Subcutaneous abdominal adipose tissue (tissue), 5 donors: ENCODE measurements at regions not wholly inside any gene's neighbourhood (a gene's known extent, or its start where the extent isn't known, plus 50 kb on each side); places are given as distances from the start of the nearest gene placed in this dataset.
"Not testable (repeated sequence)": the region's sequence is repeated elsewhere in the genome, so short reads cannot be mapped to it uniquely, and the experiment has no call there.

ENCODE experiments used
- H3K27ac ChIP-seq: one replicate; pipeline ENCODE4 v1.7.0; 2013; ENCODE audit warnings: low read depth, mild to moderate bottlenecking, inconsistent platforms, low read length, moderate library complexity
- H3K27me3 ChIP-seq, 5 donors: one replicate each; pipeline ENCODE4 v1.7.0; 2013; ENCODE audit warnings: low read length in 5 of 5, inconsistent platforms in 1 of 5; ENCODE audit not compliant: control insufficient read depth in 5 of 5, insufficient read depth in 4 of 5
- H3K36me3 ChIP-seq, 5 donors: one replicate each; pipeline ENCODE4 v1.7.0; 2013; ENCODE audit warnings: low read length in 5 of 5; ENCODE audit not compliant: control insufficient read depth in 5 of 5, insufficient read depth in 5 of 5
- H3K4me1 ChIP-seq, 5 donors: one replicate each; pipeline ENCODE4 v1.7.0; 2013; ENCODE audit warnings: low read length in 5 of 5, mild to moderate bottlenecking in 3 of 5, moderate library complexity in 1 of 5; ENCODE audit not compliant: control insufficient read depth in 5 of 5, insufficient read depth in 5 of 5
- H3K4me3 ChIP-seq, 5 donors: one replicate each; pipeline ENCODE4 v1.7.0; 2013; ENCODE audit warnings: low read length in 5 of 5, low read depth in 1 of 5
- H3K9ac ChIP-seq, 5 donors: one replicate each; pipeline ENCODE4 v1.7.0; 2013; ENCODE audit warnings: low read length in 5 of 5, mild to moderate bottlenecking in 4 of 5, moderate library complexity in 3 of 5
- H3K9me3 ChIP-seq, 5 donors: one replicate each; pipeline ENCODE4 v1.7.0; 2013; ENCODE audit warnings: low read length in 5 of 5; ENCODE audit not compliant: control insufficient read depth in 5 of 5
- donor health status: healthy.
- donor health status: healthy.
- donor health status: healthy.
- donor health status: healthy.
- donor health status: healthy.

GRCh38 chrX:43239356-43239755, 416.7 kb upstream of the MAOA start:
- Histone ChIP-seq H3K9me3 (no peaks in the 10 kb centered on the region), H3K9ac (no peak overlapping the region), H3K4me3 (no peak overlapping the region), H3K4me1 (no peaks in the 10 kb centered on the region), H3K27ac (no peak overlapping the region), H3K27me3 (peaks cover 0 to 13% (median 4%) of the 10 kb centered on the region in 5 donors), H3K36me3 (no peaks in the 10 kb centered on the region)

- Histone ChIP-seq H3K27ac (no peak overlapping the region), H3K36me3 (no peaks in the 10 kb centered on the region), H3K9me3 (peaks cover 0 to 11% (median 3%) of the 10 kb centered on the region in 5 donors), H3K4me1 (no peaks in the 10 kb centered on the region), H3K4me3 (no peak overlapping the region), H3K9ac (no peak overlapping the region), H3K27me3 (peaks cover 0 to 3% (median 0%) of the 10 kb centered on the region in 5 donors)
Observed at GRCh38 chrX:43255596-43255995, 400.5 kb upstream of the MAOA start.

GRCh38 chrX:43266487-43266886, 389.6 kb upstream of the MAOA start:
- Histone ChIP-seq H3K36me3 (no peaks in the 10 kb centered on the region), H3K4me1 (no peaks in the 10 kb centered on the region), H3K27ac (no peak overlapping the region), H3K27me3 (peaks cover 0 to 11% (median 0%) of the 10 kb centered on the region in 5 donors), H3K4me3 (no peak overlapping the region), H3K9me3 (no peaks in the 10 kb centered on the region), H3K9ac (no peak overlapping the region)

GRCh38 chrX:43267652-43268051, 388.4 kb upstream of the MAOA start:
- H3K9ac ChIP-seq: no peak overlapping the region
- H3K27me3 ChIP-seq: peaks cover 0 to 11% (median 0%) of the 10 kb centered on the region in 5 donors
- no peaks in the 10 kb centered on the region for H3K36me3 ChIP-seq
- no peak overlapping the region for H3K27ac ChIP-seq
- H3K4me3 ChIP-seq: no peak overlapping the region
- no peaks in the 10 kb centered on the region for H3K9me3 ChIP-seq
- H3K4me1 ChIP-seq: no peaks in the 10 kb centered on the region

- H3K4me3 ChIP-seq: no peak overlapping the region
- no peaks in the 10 kb centered on the region for H3K4me1 ChIP-seq
- H3K9ac ChIP-seq: no peak overlapping the region
- H3K27me3 ChIP-seq: peaks cover 0 to 11% (median 0%) of the 10 kb centered on the region in 5 donors
- no peaks in the 10 kb centered on the region for H3K9me3 ChIP-seq
- no peaks in the 10 kb centered on the region for H3K36me3 ChIP-seq
- H3K27ac ChIP-seq: no peak overlapping the region
Observed at GRCh38 chrX:43269201-43269600, 386.9 kb upstream of the MAOA start.

GRCh38 chrX:43277879-43278278, 378.2 kb upstream of the MAOA start:
- H3K9me3 ChIP-seq: peaks cover 0 to 19% (median 18%) of the 10 kb centered on the region in 5 donors
- H3K9ac ChIP-seq: no peak overlapping the region
- H3K4me3 ChIP-seq: no peak overlapping the region
- no peak overlapping the region for H3K27ac ChIP-seq
- no peaks in the 10 kb centered on the region for H3K4me1 ChIP-seq
- no peaks in the 10 kb centered on the region for H3K36me3 ChIP-seq
- no peaks in the 10 kb centered on the region for H3K27me3 ChIP-seq

- Histone ChIP-seq H3K27me3 (no peaks in the 10 kb centered on the region), H3K9me3 (peaks cover 0 to 19% (median 18%) of the 10 kb centered on the region in 5 donors), H3K36me3 (no peaks in the 10 kb centered on the region)
Observed at GRCh38 chrX:43278440-43278839, 377.7 kb upstream of the MAOA start.

GRCh38 chrX:43279341-43279808, 376.7 kb upstream of the MAOA start:
- H3K9me3 ChIP-seq: peaks cover 0 to 19% (median 17%) of the 10 kb centered on the region in 5 donors
- no peaks in the 10 kb centered on the region for H3K36me3 ChIP-seq
- no peak overlapping the region for H3K9ac ChIP-seq
- H3K27me3 ChIP-seq: no peaks in the 10 kb centered on the region
- H3K27ac ChIP-seq: no peak overlapping the region
- H3K4me3 ChIP-seq: no peak overlapping the region
- H3K4me1 ChIP-seq: no peaks in the 10 kb centered on the region

More at GRCh38 chrX:43278440-43278839, 377.7 kb upstream of the MAOA start:
- H3K4me1 ChIP-seq: no peaks in the 10 kb centered on the region
- no peak overlapping the region for H3K27ac ChIP-seq
- H3K4me3 ChIP-seq: no peak overlapping the region
- H3K9ac ChIP-seq: no peak overlapping the region

GRCh38 chrX:43283187-43283586, 372.9 kb upstream of the MAOA start:
- Histone ChIP-seq H3K4me1 (no peaks in the 10 kb centered on the region), H3K4me3 (no peak overlapping the region), H3K27me3 (peaks cover 0 to 8% (median 5%) of the 10 kb centered on the region in 5 donors), H3K27ac (no peak overlapping the region), H3K36me3 (no peaks in the 10 kb centered on the region), H3K9ac (no peak overlapping the region), H3K9me3 (peaks cover 0 to 15% (median 11%) of the 10 kb centered on the region in 5 donors)

GRCh38 chrX:43311625-43312024, 344.5 kb upstream of the MAOA start:
- not testable (repeated sequence) for H3K9ac ChIP-seq, H3K4me1 ChIP-seq, H3K27me3 ChIP-seq, H3K9me3 ChIP-seq, H3K36me3 ChIP-seq, H3K27ac ChIP-seq, H3K4me3 ChIP-seq

- Histone ChIP-seq H3K9me3 (no peaks in the 10 kb centered on the region), H3K36me3 (no peaks in the 10 kb centered on the region), H3K4me1 (no peaks in the 10 kb centered on the region), H3K9ac (no peak overlapping the region), H3K27me3 (peaks cover 0 to 7% (median 0%) of the 10 kb centered on the region in 5 donors), H3K27ac (no peak overlapping the region), H3K4me3 (no peak overlapping the region)
Observed at GRCh38 chrX:43313035-43313434, 343.1 kb upstream of the MAOA start.
